A673 (cell line): ENCODE measurements at regions not wholly inside any gene's neighbourhood (a gene's known extent, or its start where the extent isn't known, plus 50 kb on each side); places are given as distances from the start of the nearest gene placed in this dataset.

Experiments used
- CTCF ChIP-seq: fragments of 300-800, 200-600 bp; sonication (generic); conservative IDR thresholded peaks from 2 replicates; pipeline ENCODE4 v1.5.1; 2017; ENCODE audit warnings: low read depth, mild to moderate bottlenecking, antibody characterized with exemption, low read length, moderate library complexity, mixed read lengths
- EZH2 ChIP-seq: fragments of 200-600 bp; sonication (generic); IDR thresholded peaks from 2 replicates; pipeline ENCODE4 v1.6.1; 2017; ENCODE audit warnings: borderline replicate concordance, low read depth, mild to moderate bottlenecking, mixed read lengths, antibody characterized with exemption, low read length; ENCODE audit not compliant: poor library complexity, severe bottlenecking

GRCh38 chrX:77003530-77003929 is 443.7 kb upstream of the FGF16 start:
- no peak for TF ChIP-seq CTCF
- no peak for TF ChIP-seq EZH2
